ENCODE measurements at regions not wholly inside any gene's neighbourhood (a gene's known extent, or its start where the extent isn't known, plus 50 kb on each side); places are given as distances from the start of the nearest gene placed in this dataset.
"Not testable (repeated sequence)": the region's sequence is repeated elsewhere in the genome, so short reads cannot be mapped to it uniquely, and the experiment has no call there.

DNA sequence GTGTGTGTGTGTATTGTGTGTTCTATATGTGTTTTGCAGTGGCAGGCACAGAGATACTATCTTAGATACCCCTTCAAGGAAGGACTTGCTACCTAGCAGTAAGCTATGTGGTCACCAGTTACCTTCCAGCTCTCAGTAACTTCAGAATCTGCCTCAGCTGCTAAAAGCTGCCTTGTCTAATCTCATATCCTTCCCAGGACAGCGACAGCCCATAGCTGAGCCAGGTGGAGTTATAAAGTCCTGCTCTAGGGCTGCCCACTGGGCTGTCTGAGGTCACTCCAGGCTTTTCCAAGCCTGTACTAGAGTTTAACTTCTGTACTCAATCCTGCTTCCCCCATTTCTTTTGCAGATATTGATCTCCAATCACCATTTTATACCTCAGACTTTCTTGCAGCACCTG, 942.6 kb downstream of the GALC start:
- Mint-ChIP-seq H3K27me3 (no peaks in the 10 kb centered on the region), H3K27ac (no peak overlapping the region), H3K9me3 (peaks cover 0 to 11% (median 4%) of the 10 kb centered on the region in 3 donors), H3K4me3 (no peak overlapping the region), H3K36me3 (no peaks in the 10 kb centered on the region), H3K4me1 (no peaks in the 10 kb centered on the region)

- no peaks in the 10 kb centered on the region for H3K4me1 Mint-ChIP-seq
- H3K9me3 Mint-ChIP-seq: peaks cover 0 to 15% (median 4%) of the 10 kb centered on the region in 3 donors
- no peak overlapping the region for H3K4me3 Mint-ChIP-seq
- no peaks in the 10 kb centered on the region for H3K27me3 Mint-ChIP-seq
- no peak overlapping the region for H3K27ac Mint-ChIP-seq
- H3K36me3 Mint-ChIP-seq: no peaks in the 10 kb centered on the region
Observed at GRCh38 chr14:87049950-87050349, 943.0 kb downstream of the GALC start.

- Mint-ChIP-seq H3K27ac (no peak overlapping the region), H3K36me3 (no peaks in the 10 kb centered on the region), H3K9me3 (peaks cover 2 to 16% (median 2%) of the 10 kb centered on the region in 3 donors), H3K4me1 (no peaks in the 10 kb centered on the region), H3K4me3 (no peak overlapping the region), H3K27me3 (no peaks in the 10 kb centered on the region)
Observed at GRCh38 chr14:87046960-87047359, 946.0 kb downstream of the GALC start.

GRCh38 chr14:87045956-87046355, 947.0 kb downstream of the GALC start:
- no peaks in the 10 kb centered on the region for H3K27me3 Mint-ChIP-seq
- H3K4me3 Mint-ChIP-seq: no peak overlapping the region
- no peaks in the 10 kb centered on the region for H3K36me3 Mint-ChIP-seq
- no peak overlapping the region for H3K27ac Mint-ChIP-seq
- H3K9me3 Mint-ChIP-seq: peaks cover 2 to 16% (median 3%) of the 10 kb centered on the region in 3 donors
- H3K4me1 Mint-ChIP-seq: no peaks in the 10 kb centered on the region

DNA sequence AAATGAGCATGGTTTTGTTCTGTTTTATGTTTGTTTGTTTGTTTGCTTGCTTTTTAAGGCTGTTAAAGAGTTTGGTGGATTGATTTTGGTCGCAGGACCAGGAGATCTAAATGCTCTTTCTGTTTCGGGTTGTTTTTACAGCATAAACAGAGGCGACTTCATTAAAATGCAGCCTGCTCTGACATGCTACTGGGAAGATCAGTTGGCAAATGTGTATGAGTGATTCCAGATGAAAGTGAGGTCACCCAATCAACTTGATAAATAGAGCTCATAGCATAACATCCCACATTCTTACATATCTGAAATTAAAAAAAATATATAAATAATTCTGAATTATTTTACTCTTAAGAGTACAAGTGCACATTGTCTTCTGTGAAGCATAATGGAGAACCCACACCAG, 947.7 kb downstream of the GALC start:
- H3K9me3 Mint-ChIP-seq: peaks cover 3 to 16% (median 4%) of the 10 kb centered on the region in 3 donors
- H3K4me1 Mint-ChIP-seq: no peaks in the 10 kb centered on the region
- no peak overlapping the region for H3K27ac Mint-ChIP-seq
- H3K36me3 Mint-ChIP-seq: no peaks in the 10 kb centered on the region
- H3K4me3 Mint-ChIP-seq: no peak overlapping the region
- H3K27me3 Mint-ChIP-seq: no peaks in the 10 kb centered on the region

- H3K9me3 Mint-ChIP-seq: peaks cover 3 to 19% (median 4%) of the 10 kb centered on the region in 3 donors
- H3K27me3 Mint-ChIP-seq: no peaks in the 10 kb centered on the region
- no peaks in the 10 kb centered on the region for H3K36me3 Mint-ChIP-seq
- H3K27ac Mint-ChIP-seq: no peak overlapping the region
- H3K4me1 Mint-ChIP-seq: no peaks in the 10 kb centered on the region
- H3K4me3 Mint-ChIP-seq: no peak overlapping the region
Observed at GRCh38 chr14:87044807-87045206, 948.2 kb downstream of the GALC start.

- Mint-ChIP-seq H3K36me3 (no peaks in the 10 kb centered on the region), H3K27ac (no peak overlapping the region), H3K27me3 (no peaks in the 10 kb centered on the region), H3K4me3 (no peak overlapping the region), H3K4me1 (no peaks in the 10 kb centered on the region), H3K9me3 (peaks cover 3 to 21% (median 4%) of the 10 kb centered on the region in 3 donors)
Observed at GRCh38 chr14:87043667-87044200, 949.2 kb downstream of the GALC start.

DNA sequence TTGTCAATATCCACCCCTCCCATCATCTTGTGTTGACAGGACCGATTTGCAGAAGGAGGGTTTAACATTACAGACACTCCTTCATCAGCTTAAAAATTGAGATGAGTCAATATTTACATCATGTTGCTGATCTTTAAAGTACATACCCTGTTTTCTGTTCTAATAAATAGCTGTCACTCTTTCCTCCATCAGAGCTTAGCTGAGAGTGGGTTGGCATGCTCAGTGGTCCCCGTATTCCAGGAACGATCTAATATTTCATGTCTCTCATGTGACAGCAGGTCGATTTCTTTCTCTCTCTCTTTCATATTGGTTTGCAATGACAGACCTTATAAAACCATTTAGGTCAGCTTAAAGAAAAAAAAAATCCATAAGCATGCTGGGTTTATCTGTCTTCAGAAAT, 950.6 kb downstream of the GALC start:
- Mint-ChIP-seq H3K36me3 (no peaks in the 10 kb centered on the region), H3K4me1 (no peaks in the 10 kb centered on the region), H3K27ac (no peak overlapping the region), H3K27me3 (no peaks in the 10 kb centered on the region), H3K4me3 (no peak overlapping the region), H3K9me3 (peaks cover 3 to 21% (median 7%) of the 10 kb centered on the region in 3 donors)

- Mint-ChIP-seq H3K27ac (no peak overlapping the region), H3K9me3 (peaks cover 3 to 19% (median 7%) of the 10 kb centered on the region in 3 donors), H3K4me1 (no peaks in the 10 kb centered on the region), H3K4me3 (no peak overlapping the region), H3K36me3 (no peaks in the 10 kb centered on the region), H3K27me3 (no peaks in the 10 kb centered on the region)
Observed at GRCh38 chr14:87041290-87042020, 951.5 kb downstream of the GALC start.

GRCh38 chr14:87034680-87035079, 958.3 kb downstream of the GALC start:
- no peak overlapping the region for H3K27ac Mint-ChIP-seq
- no peaks in the 10 kb centered on the region for H3K27me3 Mint-ChIP-seq
- H3K36me3 Mint-ChIP-seq: no peaks in the 10 kb centered on the region
- no peaks in the 10 kb centered on the region for H3K4me1 Mint-ChIP-seq
- H3K9me3 Mint-ChIP-seq: peaks cover 3 to 19% (median 9%) of the 10 kb centered on the region in 3 donors
- no peak overlapping the region for H3K4me3 Mint-ChIP-seq

DNA sequence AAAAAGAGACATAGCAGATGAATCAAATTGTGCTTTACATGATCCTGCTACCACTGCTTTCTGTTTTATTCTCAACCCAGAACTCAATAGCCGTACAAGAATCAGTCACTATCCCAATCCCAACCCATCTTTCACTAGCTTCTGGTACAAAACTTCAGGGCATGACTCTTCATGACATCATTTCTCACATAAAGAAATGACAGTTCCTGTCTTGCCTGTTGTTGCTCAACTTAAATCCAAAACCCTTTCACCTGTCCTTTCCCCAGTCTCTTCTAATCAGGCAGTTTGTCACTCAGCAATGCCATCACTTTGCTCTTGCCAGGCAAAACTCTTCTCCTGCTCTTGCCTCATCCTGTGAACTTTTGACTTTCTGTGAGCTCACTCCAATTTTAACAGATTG, 962.8 kb downstream of the GALC start:
- Mint-ChIP-seq H3K4me3 (no peak overlapping the region), H3K9me3 (peaks cover 8 to 17% (median 9%) of the 10 kb centered on the region in 3 donors)

GRCh38 chr14:87020106-87020505, 972.9 kb downstream of the GALC start:
- not testable (repeated sequence) for H3K27ac Mint-ChIP-seq, H3K36me3 Mint-ChIP-seq, H3K4me1 Mint-ChIP-seq, H3K27me3 Mint-ChIP-seq, H3K4me3 Mint-ChIP-seq
- peaks cover 0 to 14% (median 2%) of the 10 kb centered on the region in 3 donors for H3K9me3 Mint-ChIP-seq

More for the DNA sequence above, 962.8 kb downstream of the GALC start:
- no peaks in the 10 kb centered on the region for H3K27me3 Mint-ChIP-seq
- no peak overlapping the region for H3K27ac Mint-ChIP-seq
- no peaks in the 10 kb centered on the region for H3K4me1 Mint-ChIP-seq
- H3K36me3 Mint-ChIP-seq: no peaks in the 10 kb centered on the region

GRCh38 chr14:87018294-87018693, 974.7 kb downstream of the GALC start:
- no peak overlapping the region for H3K4me3 Mint-ChIP-seq
- no peaks in the 10 kb centered on the region for H3K4me1 Mint-ChIP-seq
- peaks cover 2 to 17% (median 5%) of the 10 kb centered on the region in 3 donors for H3K9me3 Mint-ChIP-seq
- H3K27me3 Mint-ChIP-seq: no peaks in the 10 kb centered on the region
- H3K36me3 Mint-ChIP-seq: no peaks in the 10 kb centered on the region
- no peak overlapping the region for H3K27ac Mint-ChIP-seq

- no peaks in the 10 kb centered on the region for H3K4me1 Mint-ChIP-seq
- no peaks in the 10 kb centered on the region for H3K36me3 Mint-ChIP-seq
- no peaks in the 10 kb centered on the region for H3K27me3 Mint-ChIP-seq
- H3K27ac Mint-ChIP-seq: no peak overlapping the region
- no peak overlapping the region for H3K4me3 Mint-ChIP-seq
- peaks cover 3 to 23% (median 5%) of the 10 kb centered on the region in 3 donors for H3K9me3 Mint-ChIP-seq
Observed at GRCh38 chr14:87017335-87017734, 975.6 kb downstream of the GALC start.

GRCh38 chr14:87014856-87015255, 978.1 kb downstream of the GALC start:
- no peak overlapping the region for H3K27ac Mint-ChIP-seq
- H3K27me3 Mint-ChIP-seq: no peaks in the 10 kb centered on the region
- peaks cover 1 to 19% (median 5%) of the 10 kb centered on the region in 3 donors for H3K9me3 Mint-ChIP-seq
- no peaks in the 10 kb centered on the region for H3K36me3 Mint-ChIP-seq
- no peak overlapping the region for H3K4me3 Mint-ChIP-seq
- no peaks in the 10 kb centered on the region for H3K4me1 Mint-ChIP-seq

GRCh38 chr14:87013583-87013982, 979.4 kb downstream of the GALC start:
- H3K9me3 Mint-ChIP-seq: peaks cover 1 to 19% (median 5%) of the 10 kb centered on the region in 3 donors

More at GRCh38 chr14:87013583-87013982, 979.4 kb downstream of the GALC start:
- Mint-ChIP-seq H3K36me3 (no peaks in the 10 kb centered on the region), H3K27ac (no peak overlapping the region), H3K27me3 (no peaks in the 10 kb centered on the region), H3K4me1 (no peaks in the 10 kb centered on the region), H3K4me3 (no peak overlapping the region)
